Fibroblast of skin of scalp (primary cell): ENCODE measurements at regions not wholly inside any gene's neighbourhood (a gene's known extent, or its start where the extent isn't known, plus 50 kb on each side); places are given as distances from the start of the nearest gene placed in this dataset.
"Not testable (repeated sequence)": the region's sequence is repeated elsewhere in the genome, so short reads cannot be mapped to it uniquely, and the experiment has no call there.

Experiments
- DNase-seq: peaks from one replicate; pipeline ENCODE4 v3.0.0-alpha.2; 2013

- peak; percentile 1 for DNase-seq
Observed at GRCh38 chr19:28126135-28126898, 1086.6 kb downstream of the UQCRFS1 start.

GRCh38 chr19:28122734-28123133, 1090.2 kb downstream of the UQCRFS1 start:
- no peak for DNase-seq

GRCh38 chr19:28118235-28118634, 1094.7 kb downstream of the UQCRFS1 start:
- DNase-seq: peak; percentile 1

GRCh38 chr19:28117143-28117542, 1095.8 kb downstream of the UQCRFS1 start:
- no peak for DNase-seq

- DNase-seq: not testable (repeated sequence)
Observed at GRCh38 chr19:28116379-28116778, 1096.6 kb downstream of the UQCRFS1 start.

DNA sequence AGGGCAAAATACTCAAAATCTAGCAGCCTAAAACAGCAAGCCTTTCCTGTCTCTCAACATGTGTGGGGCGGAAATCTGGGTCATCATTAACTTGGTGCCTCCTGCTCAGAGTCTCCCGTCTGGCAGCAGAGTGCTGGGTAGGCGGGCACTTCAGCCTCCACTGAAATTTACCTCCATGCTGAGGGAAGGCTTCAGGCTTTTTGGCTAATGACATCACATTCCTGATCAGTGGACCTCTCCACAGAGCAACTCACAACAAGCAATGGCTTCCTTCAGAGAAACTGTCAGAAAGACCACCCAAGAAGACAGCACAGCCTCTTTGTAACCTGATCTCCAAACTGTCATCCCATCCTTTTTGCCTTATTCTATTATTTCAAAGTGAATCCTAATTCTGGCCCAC, 1109.0 kb downstream of the UQCRFS1 start:
- no peak for DNase-seq

DNA sequence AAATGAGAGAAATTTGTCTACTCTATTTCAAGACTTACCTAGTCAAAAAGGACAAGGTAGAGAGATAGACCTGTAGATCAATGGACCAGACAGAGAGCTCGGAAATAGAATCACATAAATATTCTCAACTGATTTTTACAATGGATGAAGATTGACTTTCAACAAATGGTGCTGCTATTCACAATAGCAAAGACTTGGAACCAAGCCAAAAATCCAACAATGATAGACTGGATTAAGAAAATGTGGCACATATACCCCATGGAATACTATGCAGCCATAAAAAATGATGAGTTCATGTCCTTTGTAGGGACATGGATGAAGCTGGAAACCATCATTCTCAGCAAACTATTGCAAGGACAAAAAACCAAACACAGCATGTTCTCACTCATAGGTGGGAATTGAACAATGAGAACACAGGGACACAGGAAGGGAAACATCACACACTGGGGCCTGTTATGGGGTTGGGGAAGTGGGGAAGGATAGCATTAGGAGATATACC, 1128.2 kb downstream of the UQCRFS1 start:
- not testable (repeated sequence) for DNase-seq

- no peak for DNase-seq
Observed at GRCh38 chr19:28076628-28077027, 1136.3 kb downstream of the UQCRFS1 start.

GRCh38 chr19:28075229-28075628, 1137.7 kb downstream of the UQCRFS1 start:
- no peak for DNase-seq

DNA sequence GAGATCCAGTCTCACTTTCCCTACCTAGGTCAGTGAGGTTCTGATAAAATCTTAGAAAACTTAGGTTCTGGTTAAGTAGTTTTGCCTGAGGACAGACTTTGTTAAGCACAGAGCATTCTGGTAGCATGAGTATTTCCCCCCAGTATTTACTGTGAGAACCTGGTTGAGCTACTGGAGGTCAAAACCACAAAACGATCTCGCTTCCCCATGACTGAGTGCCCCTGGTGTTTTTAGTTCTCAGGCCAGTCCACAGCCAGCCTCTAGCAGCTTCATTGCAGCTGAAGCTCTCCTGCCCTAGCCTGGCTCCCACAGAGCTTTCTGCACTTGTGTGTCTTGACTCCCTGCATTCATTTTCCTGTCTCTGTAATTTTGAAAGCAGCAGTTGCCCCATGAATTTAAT, 1138.2 kb downstream of the UQCRFS1 start:
- no peak for DNase-seq

GRCh38 chr19:28067882-28068281, 1145.1 kb downstream of the UQCRFS1 start:
- DNase-seq: no peak

- DNase-seq: no peak
Observed at GRCh38 chr19:28066988-28067387, 1146.0 kb downstream of the UQCRFS1 start.

- DNase-seq: no peak
Observed at GRCh38 chr19:28066161-28066560, 1146.8 kb downstream of the UQCRFS1 start.

GRCh38 chr19:28065026-28065425, 1147.9 kb downstream of the UQCRFS1 start:
- DNase-seq: no peak

DNA sequence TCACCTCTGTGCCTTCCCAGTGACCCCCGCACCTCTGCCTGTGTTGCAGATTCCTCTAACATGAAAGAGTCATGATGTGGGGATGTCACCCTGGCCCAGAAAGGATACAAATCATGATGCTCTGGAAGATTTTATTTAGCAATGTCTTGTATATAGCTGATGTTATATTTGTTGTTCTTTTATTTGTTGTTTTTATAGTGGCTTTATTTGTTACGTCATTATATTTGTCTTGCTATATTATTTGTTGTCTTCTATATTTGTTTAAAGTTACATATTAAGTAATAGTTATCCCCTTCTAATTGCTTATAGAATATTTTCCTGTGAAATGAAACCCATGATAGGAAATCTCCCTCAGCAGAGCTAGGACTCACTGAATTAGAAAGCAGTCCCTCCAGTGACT, 1149.2 kb downstream of the UQCRFS1 start:
- no peak for DNase-seq

DNA sequence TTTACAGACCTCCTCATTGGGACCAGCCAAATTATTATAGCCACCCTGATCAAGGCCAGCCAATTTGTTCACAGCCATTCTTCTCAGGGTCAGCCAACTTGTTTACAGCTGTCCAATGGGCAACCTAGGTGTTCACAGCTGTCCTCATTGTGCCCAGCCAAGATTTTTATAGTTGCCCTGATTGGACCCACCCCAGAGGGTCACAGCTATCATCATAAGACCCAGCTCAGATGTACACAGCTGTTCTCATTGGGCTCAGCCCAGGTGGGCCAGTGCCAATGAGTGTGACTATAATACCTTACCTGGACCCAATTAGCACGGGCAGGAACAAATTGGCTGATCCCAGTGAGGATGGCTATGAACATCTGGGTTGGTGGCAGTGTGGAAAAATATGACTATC, 1151.8 kb downstream of the UQCRFS1 start:
- DNase-seq: no peak

GRCh38 chr19:28057026-28057425, 1155.9 kb downstream of the UQCRFS1 start:
- DNase-seq: not testable (repeated sequence)

DNA sequence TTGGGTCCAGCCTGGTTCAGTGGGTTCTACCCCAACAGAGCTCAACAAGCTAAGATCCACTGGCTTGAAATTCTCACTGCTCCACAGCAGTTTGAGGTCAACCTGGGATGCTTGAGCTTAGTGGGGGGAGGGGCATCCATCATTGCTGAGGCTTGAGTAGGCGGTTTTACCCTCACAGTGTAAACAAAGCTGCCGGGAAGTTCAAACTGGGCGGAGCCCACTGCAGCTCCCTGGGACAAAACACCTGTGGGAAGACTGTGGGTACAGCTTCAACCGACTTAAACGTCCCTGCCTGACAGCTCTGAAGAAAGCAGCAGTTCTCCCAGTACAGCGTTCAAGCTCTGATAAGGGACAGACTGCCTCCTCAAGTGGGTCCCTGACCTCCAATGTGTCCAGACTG, 1161.9 kb downstream of the UQCRFS1 start:
- no peak for DNase-seq

DNA sequence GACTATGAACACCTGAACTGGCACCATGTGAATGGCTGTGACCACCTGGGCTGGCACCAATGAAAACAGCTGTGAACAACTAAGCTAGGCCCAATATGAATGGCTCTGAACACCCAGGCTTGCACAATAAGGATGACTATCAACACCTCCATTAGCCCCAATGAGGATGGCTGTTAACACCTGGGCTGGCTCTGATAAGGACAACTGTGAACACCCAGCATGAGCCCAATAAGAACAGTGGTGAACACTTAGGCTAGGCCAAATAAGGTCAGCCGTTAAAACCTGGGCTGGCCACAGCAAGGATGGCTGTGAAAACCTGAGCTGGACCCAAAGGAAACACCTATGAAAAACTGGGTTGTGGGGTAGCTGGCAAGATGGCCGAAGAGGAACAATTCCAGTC, 1163.1 kb downstream of the UQCRFS1 start:
- no peak for DNase-seq

DNA sequence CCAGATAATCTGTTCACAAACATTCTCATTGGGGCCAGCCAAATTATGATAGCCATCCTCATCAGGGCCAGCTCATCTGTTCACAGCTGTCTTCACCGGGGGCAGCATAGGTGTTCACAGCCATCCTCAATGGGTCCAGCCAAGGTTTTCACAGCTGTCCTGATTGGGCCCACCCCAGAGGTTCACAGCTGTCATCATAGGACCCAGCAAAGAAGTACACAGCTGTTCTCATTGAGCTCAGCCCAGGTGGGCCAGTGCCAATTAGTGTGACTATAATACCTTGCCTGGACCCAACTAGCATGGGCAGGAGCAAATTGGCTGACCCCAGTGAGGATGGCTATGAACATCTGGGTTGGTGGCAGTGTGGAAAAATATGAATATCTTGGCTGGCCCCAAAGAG, 1166.0 kb downstream of the UQCRFS1 start:
- no peak for DNase-seq

DNA sequence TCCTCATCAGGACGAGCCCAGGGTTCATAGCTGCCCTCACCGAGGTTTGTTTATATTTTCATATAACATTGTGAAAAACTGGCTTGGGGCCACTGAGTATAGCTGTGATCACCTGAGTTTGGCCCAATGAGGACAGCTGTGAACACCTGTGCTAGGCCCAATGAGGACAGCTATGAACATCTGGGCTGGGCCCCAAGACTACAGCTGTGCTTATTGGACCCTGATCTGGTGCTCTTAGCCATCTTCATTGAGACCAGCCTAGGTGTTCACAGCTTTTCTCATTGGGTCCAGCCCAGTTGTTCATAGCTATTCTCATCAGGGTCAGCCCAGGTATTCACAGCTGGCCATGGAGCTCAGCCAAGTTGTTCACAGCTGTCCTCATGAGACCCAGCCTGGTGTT, 1167.3 kb downstream of the UQCRFS1 start:
- no peak for DNase-seq

DNA sequence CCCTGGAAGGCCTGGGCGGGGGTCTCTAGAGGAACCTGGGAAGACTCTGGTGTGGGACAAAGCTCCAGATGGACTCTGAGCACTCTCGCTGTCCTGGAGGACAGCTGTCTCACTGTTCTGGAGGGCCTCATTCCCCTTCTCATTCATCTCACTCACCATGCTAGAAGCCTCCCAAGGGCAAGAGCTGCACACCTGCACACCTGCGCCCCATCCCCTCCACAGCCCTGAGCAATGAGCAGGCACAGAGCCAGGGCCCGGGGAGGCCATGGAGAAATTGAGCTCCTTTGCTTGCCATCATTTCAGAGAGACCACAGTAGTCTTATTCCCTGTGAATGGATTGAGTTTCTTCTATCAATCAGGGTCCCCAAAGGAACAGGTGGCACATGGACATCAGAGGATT, 1168.5 kb downstream of the UQCRFS1 start:
- no peak for DNase-seq

DNA sequence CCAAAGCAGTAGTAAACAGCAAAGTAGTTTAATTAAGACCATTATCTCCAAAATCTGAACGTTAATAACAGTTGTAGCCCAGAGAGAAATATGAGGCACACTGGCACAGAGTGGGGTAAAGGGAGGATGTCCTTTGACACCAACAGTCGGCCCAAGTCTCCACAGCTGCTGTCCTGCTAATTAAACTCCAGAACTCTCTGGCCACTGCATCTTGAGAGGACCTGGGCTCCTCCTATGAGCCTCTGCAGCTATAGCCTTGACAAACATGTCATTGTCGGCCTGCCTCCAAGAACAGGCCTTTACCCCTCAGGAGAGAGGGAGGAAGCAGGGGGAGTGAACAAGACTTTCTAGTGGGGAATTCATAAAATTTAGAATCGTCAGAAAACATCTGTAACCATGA, 1170.4 kb downstream of the UQCRFS1 start:
- no peak for DNase-seq

DNA sequence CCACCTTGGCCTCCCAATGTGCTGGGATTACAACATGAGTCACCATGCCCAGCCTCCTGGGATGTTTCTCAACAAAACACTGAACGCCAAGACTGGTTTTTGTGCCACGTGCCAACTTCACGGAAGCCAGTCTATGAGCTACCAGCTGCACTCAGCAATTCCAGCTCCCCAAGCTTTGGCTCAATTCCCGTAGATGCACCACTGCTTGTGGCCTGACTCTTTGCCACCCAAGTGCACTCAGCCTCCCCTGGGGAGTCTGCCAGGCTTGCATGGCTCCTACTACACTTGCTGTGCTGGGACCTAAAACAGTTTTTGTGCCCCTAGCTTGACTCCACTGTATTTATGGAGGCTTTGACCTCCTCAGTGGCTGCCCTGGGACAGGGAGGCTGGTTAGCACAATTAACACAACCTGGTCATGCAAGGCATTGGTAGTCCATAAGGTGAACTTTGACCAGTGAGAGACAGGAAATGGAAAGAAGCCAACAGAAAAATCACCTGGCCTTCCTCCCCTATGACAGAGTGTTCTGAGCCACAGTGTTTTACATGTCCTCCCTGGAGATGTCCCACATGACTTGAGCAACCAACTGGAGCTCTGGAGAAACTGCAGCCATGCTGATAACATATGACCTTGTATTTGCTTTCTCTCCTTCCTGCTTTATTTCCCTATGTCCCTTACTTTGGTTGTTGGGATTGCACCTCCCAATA, 1173.1 kb downstream of the UQCRFS1 start:
- DNase-seq: no peak
